Gastroesophageal sphincter (tissue), 4 donors: ENCODE measurements at regions not wholly inside any gene's neighbourhood (a gene's known extent, or its start where the extent isn't known, plus 50 kb on each side); places are given as distances from the start of the nearest gene placed in this dataset.

ENCODE experiments used
- ATAC-seq: fragments of 150-250 bp; one replicate; pipeline ENCODE4 v1.9.1; 2016; ENCODE audit warnings: mild to moderate bottlenecking, moderate library complexity
- H3K27ac ChIP-seq, 4 donors: fragments of 200-600 bp; sonication (generic) in 3 of 4; 1 replicate in 3 of 4; 2 replicates in 1 of 4; pipeline ENCODE4 v1.5.1; 2016 to 2019
- H3K27me3 ChIP-seq: fragments of 200-600 bp; sonication (generic); one replicate; pipeline ENCODE4 v1.5.1; 2019
- H3K36me3 ChIP-seq, 2 donors: fragments of 200-600 bp; sonication (generic); one replicate each; pipeline ENCODE4 v1.5.1; 2019; ENCODE audit warnings: control low read depth in 1 of 2
- H3K4me1 ChIP-seq, 3 donors: fragments of 200-600 bp; sonication (generic); 1 replicate in 2 of 3; 2 replicates in 1 of 3; pipeline ENCODE4 v1.5.1; 2016 to 2019; ENCODE audit warnings: control low read depth in 2 of 3
- H3K4me3 ChIP-seq, 2 donors: fragments of 200-600 bp; sonication (generic); one replicate each; pipeline ENCODE4 v1.5.1; 2019; ENCODE audit warnings: mild to moderate bottlenecking in 1 of 2, moderate library complexity in 1 of 2
- H3K9me3 ChIP-seq, 3 donors: fragments of 200-600 bp; sonication (generic); one replicate each; pipeline ENCODE4 v1.5.1; 2017 to 2019; ENCODE audit warnings: control low read depth in 2 of 3
- EP300 ChIP-seq: sonication (generic); formaldehyde crosslinking; IDR thresholded peaks from one replicate; pipeline ENCODE4 v1.6.1; 2017; ENCODE audit warnings: antibody characterized with exemption, mild to moderate bottlenecking
- POLR2A ChIP-seq, 2 donors: fragments of 450-650 bp; IDR thresholded peaks; one replicate each; pipeline ENCODE4 v1.6.1; 2017; ENCODE audit warnings: antibody characterized with exemption in 2 of 2, mild to moderate bottlenecking in 2 of 2, moderate library complexity in 1 of 2
- POLR2AphosphoS5 ChIP-seq: sonication (generic); formaldehyde crosslinking; IDR thresholded peaks from one replicate; pipeline ENCODE4 v1.6.1; 2017; ENCODE audit warnings: antibody characterized with exemption
- WGBS, 2 donors: methylation state at CpG; one replicate each; pipeline ENCODE4 v1.1.5; 2018; ENCODE audit warnings: low coverage in 1 of 2; 5-methylcytosine and 5-hydroxymethylcytosine counted together
- TF ChIP-seq, protein P1 (sequence below), 4 experiments: fragments of 200-600 bp in 2 of 4; fragments of 450-650 bp in 2 of 4; sonication (generic) in 1 of 4; IDR thresholded peaks; one replicate each; pipeline ENCODE4 v1.5.1; 2017 to 2019; ENCODE audit warnings: antibody characterized with exemption in 4 of 4, mild to moderate bottlenecking in 2 of 4, moderate library complexity in 2 of 4

DNA sequence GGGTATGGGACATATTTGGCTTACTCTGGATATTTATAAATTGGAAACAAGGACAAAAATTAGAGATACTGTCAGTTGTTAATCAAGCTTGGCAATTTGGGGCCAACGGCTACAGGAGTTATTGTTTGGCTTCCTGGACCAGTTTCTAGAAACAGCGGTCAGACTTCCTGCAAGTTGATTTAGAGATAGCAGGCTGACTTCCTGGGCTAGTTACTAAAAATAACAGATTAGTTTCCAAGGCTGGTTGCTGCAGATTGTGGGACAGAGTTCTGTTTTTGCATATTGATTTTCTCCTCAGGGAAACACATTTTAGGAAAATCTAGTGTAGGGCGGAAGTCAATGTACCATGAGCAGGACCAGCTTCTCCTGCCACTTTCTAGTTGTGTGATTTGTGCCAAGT, 144.0 kb upstream of the TMPO start:
- Histone ChIP-seq H3K4me3 (no peak overlapping the region), H3K9me3 (no peaks in the 10 kb centered on the region), H3K27ac (no peak overlapping the region), H3K4me1 (peaks cover 0 to 3% (median 0%) of the 10 kb centered on the region in 3 donors), H3K36me3 (no peaks in the 10 kb centered on the region), H3K27me3 (no peaks in the 10 kb centered on the region)
- TF ChIP-seq, protein P1, sequence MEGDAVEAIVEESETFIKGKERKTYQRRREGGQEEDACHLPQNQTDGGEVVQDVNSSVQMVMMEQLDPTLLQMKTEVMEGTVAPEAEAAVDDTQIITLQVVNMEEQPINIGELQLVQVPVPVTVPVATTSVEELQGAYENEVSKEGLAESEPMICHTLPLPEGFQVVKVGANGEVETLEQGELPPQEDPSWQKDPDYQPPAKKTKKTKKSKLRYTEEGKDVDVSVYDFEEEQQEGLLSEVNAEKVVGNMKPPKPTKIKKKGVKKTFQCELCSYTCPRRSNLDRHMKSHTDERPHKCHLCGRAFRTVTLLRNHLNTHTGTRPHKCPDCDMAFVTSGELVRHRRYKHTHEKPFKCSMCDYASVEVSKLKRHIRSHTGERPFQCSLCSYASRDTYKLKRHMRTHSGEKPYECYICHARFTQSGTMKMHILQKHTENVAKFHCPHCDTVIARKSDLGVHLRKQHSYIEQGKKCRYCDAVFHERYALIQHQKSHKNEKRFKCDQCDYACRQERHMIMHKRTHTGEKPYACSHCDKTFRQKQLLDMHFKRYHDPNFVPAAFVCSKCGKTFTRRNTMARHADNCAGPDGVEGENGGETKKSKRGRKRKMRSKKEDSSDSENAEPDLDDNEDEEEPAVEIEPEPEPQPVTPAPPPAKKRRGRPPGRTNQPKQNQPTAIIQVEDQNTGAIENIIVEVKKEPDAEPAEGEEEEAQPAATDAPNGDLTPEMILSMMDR (IDR thresholded peaks at IDR 0.05): no peak
- 61 to 74% methylated on average over 3 of the region's 3 CpGs for WGBS, 2 donors
- ATAC-seq: no peak

DNA sequence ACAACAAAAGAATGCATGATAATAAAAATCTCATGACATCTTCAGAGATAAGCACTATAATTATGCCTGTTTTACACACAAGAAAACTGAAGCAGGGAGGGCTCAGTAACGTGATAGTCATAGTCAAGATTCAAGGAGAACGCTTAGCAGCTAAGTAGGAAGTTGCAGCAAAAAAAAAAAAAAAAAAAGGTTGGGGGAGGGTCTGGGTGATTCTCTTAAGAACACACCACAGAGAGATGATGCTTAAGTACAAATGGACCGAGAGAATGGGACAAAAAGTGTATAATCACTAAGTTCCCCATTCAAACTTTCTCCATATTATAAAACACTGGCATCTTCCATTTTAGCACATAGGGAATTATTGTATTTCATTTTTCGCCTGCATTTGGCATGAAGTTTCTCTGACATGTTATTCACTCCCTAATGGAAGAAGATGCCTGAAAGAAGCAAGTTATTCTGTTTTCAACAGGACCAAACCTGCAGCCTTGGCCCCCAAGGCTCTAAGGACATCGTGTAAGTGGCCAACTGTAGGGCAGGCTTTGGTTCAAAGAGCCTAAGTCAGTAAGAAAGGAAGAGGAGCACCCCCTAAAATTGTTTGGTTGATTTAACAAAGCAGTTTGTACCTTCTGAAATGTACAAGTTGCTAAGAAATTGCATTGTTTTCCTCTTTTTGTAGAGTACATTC, 142.9 kb upstream of the TMPO start:
- Histone ChIP-seq H3K36me3 (no peaks in the 10 kb centered on the region), H3K9me3 (no peaks in the 10 kb centered on the region), H3K27ac (no peak overlapping the region), H3K27me3 (no peaks in the 10 kb centered on the region), H3K4me1 (peaks cover 0 to 4% (median 0%) of the 10 kb centered on the region in 3 donors), H3K4me3 (no peak overlapping the region)
- TF ChIP-seq, protein P1 (IDR thresholded peaks at IDR 0.05): no peak
- TF ChIP-seq EP300 (no peak), POLR2A (IDR thresholded peaks at IDR 0.05) (no peak), POLR2AphosphoS5 (no peak)
- no peak for ATAC-seq
- WGBS, 2 donors: 73 to 86% methylated on average over 4 to 5 of the region's 5 CpGs

DNA sequence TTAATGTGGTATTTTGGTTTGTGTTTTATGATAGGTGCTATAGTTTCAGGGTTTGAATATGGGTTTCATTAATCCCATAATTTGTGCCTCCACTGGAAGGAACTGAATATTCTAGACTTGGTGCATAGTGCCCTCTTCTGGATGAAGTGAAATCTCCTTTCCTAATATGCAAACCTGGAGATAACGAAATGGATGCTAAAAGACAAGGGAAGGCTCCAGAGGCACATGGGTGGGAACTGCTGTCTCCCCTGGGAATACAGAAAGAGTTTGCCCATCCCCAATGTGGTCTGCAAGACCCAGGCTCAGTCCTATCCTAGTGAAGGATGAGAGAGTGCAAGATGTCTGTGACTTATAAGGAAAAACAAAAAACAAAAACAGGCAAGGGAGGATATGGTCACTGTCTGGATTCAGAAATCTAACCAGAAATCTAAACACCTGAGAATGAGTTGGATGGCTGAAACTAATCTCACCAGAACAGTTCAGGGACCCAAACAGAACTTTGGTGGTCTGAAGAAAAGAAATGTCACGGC, 142.3 kb upstream of the TMPO start:
- 40 to 46% methylated on average over 2 of the region's 2 CpGs for WGBS, 2 donors
- Histone ChIP-seq H3K9me3 (no peaks in the 10 kb centered on the region), H3K4me3 (no peak overlapping the region), H3K36me3 (no peaks in the 10 kb centered on the region), H3K4me1 (peaks cover 0 to 4% (median 0%) of the 10 kb centered on the region in 3 donors), H3K27ac (no peak overlapping the region), H3K27me3 (no peaks in the 10 kb centered on the region)
- no peak for ATAC-seq
- TF ChIP-seq, protein P1 (IDR thresholded peaks at IDR 0.05): peak; percentile 32 to 56 (median 46)
- TF ChIP-seq POLR2AphosphoS5: no peak

DNA sequence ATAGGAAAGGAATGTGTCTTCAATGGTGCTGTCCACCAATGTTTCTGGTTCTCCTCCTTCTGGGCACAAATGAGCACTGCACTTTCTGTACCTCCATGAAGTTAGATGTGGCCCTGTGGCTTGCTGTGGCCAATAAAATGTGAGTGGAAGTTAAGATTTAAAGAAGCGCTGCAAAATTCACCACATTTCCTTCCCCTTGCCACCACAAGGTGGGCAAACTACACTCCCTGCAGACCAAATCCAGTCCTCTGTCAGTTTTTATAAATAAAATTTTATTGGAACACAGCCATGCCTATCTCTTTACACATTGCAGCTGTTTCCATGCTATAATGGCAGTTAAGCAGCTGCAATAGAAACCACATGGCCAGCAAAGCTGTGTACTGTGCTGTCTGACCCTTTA, 141.4 kb upstream of the TMPO start:
- H3K27ac ChIP-seq: no peak overlapping the region
- no peak for ATAC-seq
- 86 to 100% methylated on average over 1 of the region's 1 CpG for WGBS, 2 donors
- H3K27me3 ChIP-seq: no peaks in the 10 kb centered on the region
- H3K4me3 ChIP-seq: no peak overlapping the region
- TF ChIP-seq POLR2AphosphoS5 (no peak), EP300 (no peak)
- TF ChIP-seq, protein P1 (IDR thresholded peaks at IDR 0.05): peak in 1 of 4 experiments; percentile 8
- no peaks in the 10 kb centered on the region for H3K36me3 ChIP-seq
- H3K9me3 ChIP-seq: no peaks in the 10 kb centered on the region
- peaks cover 0 to 4% (median 0%) of the 10 kb centered on the region in 3 donors for H3K4me1 ChIP-seq

DNA sequence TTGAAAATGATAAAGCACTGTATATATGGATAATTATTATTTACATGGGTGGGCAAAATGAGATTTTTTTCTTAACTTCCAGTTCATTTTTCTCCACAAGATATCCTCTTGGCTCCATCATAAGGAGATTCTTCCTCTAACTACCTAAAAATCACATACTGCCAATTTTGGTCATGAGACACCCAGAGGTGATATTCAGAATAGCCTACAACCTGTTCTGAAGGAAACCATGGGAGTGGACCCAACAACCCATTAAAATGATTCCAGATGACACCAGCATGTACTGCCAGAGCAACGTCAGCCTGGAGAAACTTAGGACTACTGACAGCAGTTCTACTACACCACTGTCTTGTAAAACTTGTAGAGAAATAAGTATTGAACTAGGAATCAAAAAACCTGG, 136.3 kb upstream of the TMPO start:
- no peak overlapping the region for H3K4me3 ChIP-seq
- no peaks in the 10 kb centered on the region for H3K27me3 ChIP-seq
- ATAC-seq: no peak
- no peaks in the 10 kb centered on the region for H3K36me3 ChIP-seq
- no peaks in the 10 kb centered on the region for H3K9me3 ChIP-seq
- no peak overlapping the region for H3K27ac ChIP-seq
- TF ChIP-seq, protein P1 (IDR thresholded peaks at IDR 0.05): no peak
- no peak for TF ChIP-seq POLR2A (IDR thresholded peaks at IDR 0.05)
- no peak for TF ChIP-seq EP300
- no peak for TF ChIP-seq POLR2AphosphoS5
- peaks cover 0 to 4% (median 0%) of the 10 kb centered on the region in 3 donors for H3K4me1 ChIP-seq
- 83% methylated on average over 1 of the region's 1 CpG for WGBS, 2 donors
